ENCODE measurements at regions not wholly inside any gene's neighbourhood (a gene's known extent, or its start where the extent isn't known, plus 50 kb on each side); places are given as distances from the start of the nearest gene placed in this dataset.

GRCh38 chr7:142327628-142328405 is 70.0 kb upstream of the PRSS58 start:
- TF ChIP-seq ZFX (IDR thresholded peaks at IDR 0.05): no peak
- TF ChIP-seq, protein P1, sequence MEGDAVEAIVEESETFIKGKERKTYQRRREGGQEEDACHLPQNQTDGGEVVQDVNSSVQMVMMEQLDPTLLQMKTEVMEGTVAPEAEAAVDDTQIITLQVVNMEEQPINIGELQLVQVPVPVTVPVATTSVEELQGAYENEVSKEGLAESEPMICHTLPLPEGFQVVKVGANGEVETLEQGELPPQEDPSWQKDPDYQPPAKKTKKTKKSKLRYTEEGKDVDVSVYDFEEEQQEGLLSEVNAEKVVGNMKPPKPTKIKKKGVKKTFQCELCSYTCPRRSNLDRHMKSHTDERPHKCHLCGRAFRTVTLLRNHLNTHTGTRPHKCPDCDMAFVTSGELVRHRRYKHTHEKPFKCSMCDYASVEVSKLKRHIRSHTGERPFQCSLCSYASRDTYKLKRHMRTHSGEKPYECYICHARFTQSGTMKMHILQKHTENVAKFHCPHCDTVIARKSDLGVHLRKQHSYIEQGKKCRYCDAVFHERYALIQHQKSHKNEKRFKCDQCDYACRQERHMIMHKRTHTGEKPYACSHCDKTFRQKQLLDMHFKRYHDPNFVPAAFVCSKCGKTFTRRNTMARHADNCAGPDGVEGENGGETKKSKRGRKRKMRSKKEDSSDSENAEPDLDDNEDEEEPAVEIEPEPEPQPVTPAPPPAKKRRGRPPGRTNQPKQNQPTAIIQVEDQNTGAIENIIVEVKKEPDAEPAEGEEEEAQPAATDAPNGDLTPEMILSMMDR (conservative IDR thresholded peaks at IDR 0.05): no peak
- no peak overlapping the region for H3K27ac ChIP-seq

GRCh38 chr7:142323706-142324105 is 65.8 kb upstream of the PRSS58 start:
- no peak overlapping the region for H3K27ac ChIP-seq
- TF ChIP-seq, protein P1 (conservative IDR thresholded peaks at IDR 0.05): peak; percentile 74
- TF ChIP-seq ZFX (IDR thresholded peaks at IDR 0.05): no peak

- no peak overlapping the region for H3K27ac ChIP-seq
- TF ChIP-seq, protein P1 (conservative IDR thresholded peaks at IDR 0.05): no peak
- no peak for TF ChIP-seq ZFX (IDR thresholded peaks at IDR 0.05)
Measured at GRCh38 chr7:142321391-142321790, 63.5 kb upstream of the PRSS58 start.

GRCh38 chr7:142320883-142321282 is 63.0 kb upstream of the PRSS58 start:
- TF ChIP-seq, protein P1 (conservative IDR thresholded peaks at IDR 0.05): no peak
- no peak for TF ChIP-seq ZFX (IDR thresholded peaks at IDR 0.05)
- H3K27ac ChIP-seq: no peak overlapping the region

- no peak for TF ChIP-seq ZFX (IDR thresholded peaks at IDR 0.05)
- TF ChIP-seq, protein P1 (conservative IDR thresholded peaks at IDR 0.05): peak; percentile 68
- no peak overlapping the region for H3K27ac ChIP-seq
Measured at GRCh38 chr7:142319970-142320369, 62.1 kb upstream of the PRSS58 start.

- no peak overlapping the region for H3K27ac ChIP-seq
- TF ChIP-seq, protein P1 (conservative IDR thresholded peaks at IDR 0.05): no peak
- no peak for TF ChIP-seq ZFX (IDR thresholded peaks at IDR 0.05)
Measured at GRCh38 chr7:142314281-142314680, 56.4 kb upstream of the PRSS58 start.

DNA sequence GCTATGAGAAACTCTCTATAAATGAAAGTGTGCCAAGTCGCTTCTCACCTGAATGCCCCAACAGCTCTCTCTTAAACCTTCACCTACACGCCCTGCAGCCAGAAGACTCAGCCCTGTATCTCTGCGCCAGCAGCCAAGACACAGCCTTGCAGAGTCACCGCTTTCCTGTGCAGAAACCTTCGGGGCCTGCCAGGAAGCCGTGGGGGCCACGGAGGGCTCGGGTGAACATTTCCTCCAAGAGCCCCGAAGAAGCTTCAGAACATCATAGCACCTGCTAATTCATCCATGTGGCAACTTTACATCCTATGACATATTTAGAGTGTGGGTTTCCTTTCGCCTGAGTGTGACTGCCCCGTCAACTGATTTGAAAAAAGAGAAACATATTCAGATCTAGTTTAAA is 55.7 kb upstream of the PRSS58 start:
- TF ChIP-seq ZFX (IDR thresholded peaks at IDR 0.05): no peak
- TF ChIP-seq, protein P1 (conservative IDR thresholded peaks at IDR 0.05): no peak
- no peak overlapping the region for H3K27ac ChIP-seq
